GM13977 (cell line): ENCODE measurements at regions not wholly inside any gene's neighbourhood (a gene's known extent, or its start where the extent isn't known, plus 50 kb on each side); places are given as distances from the start of the nearest gene placed in this dataset.
"Not testable (repeated sequence)": the region's sequence is repeated elsewhere in the genome, so short reads cannot be mapped to it uniquely, and the experiment has no call there.

Source experiments
- DNase-seq: peaks from one replicate; pipeline ENCODE4 v3.0.0; 2012; ENCODE audit warnings: low spot score
- in situ Hi-C: fragments of 300-500 bp; cut with MboI; formaldehyde crosslinking; loops from one replicate; pipeline ENCODE4 v1.12.0; 2022; ENCODE audit warnings: low sequenced_read_pairs, low pct_unique_long_range_greater_than_20kb, mixed read lengths, inconsistent platforms; ENCODE audit not compliant: unreplicated experiment
- TF ChIP-seq, protein P1 (sequence below): IDR thresholded peaks from 2 replicates; pipeline ENCODE4 v1.5.1; 2012; ENCODE audit warnings: mild to moderate bottlenecking, control low read depth; ENCODE audit not compliant: insufficient read depth; ENCODE audit errors: extremely low read depth, missing control alignments

DNA sequence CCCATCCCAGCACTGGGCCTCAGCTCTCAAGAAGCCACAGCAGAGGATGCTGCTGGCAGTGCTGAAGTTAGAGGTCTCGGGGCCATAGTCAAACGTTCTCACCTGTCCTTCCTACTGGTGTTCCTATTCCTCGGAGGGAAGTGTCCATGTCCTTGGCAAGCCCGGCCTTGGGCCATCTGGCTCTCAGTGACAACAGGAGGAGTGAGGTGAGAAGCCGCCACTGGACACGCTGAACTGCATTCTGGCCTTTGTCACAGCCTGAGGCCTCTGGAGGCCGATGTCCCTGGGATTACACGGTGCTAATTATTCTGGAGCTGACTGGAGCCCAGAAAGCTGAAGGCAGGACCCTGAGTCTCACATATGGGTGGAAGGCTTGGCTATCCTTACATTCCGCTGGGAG, 92.5 kb downstream of the OLFM1 start:
- in situ Hi-C loops: no loop called here
- no peak for DNase-seq
- TF ChIP-seq, protein P1, sequence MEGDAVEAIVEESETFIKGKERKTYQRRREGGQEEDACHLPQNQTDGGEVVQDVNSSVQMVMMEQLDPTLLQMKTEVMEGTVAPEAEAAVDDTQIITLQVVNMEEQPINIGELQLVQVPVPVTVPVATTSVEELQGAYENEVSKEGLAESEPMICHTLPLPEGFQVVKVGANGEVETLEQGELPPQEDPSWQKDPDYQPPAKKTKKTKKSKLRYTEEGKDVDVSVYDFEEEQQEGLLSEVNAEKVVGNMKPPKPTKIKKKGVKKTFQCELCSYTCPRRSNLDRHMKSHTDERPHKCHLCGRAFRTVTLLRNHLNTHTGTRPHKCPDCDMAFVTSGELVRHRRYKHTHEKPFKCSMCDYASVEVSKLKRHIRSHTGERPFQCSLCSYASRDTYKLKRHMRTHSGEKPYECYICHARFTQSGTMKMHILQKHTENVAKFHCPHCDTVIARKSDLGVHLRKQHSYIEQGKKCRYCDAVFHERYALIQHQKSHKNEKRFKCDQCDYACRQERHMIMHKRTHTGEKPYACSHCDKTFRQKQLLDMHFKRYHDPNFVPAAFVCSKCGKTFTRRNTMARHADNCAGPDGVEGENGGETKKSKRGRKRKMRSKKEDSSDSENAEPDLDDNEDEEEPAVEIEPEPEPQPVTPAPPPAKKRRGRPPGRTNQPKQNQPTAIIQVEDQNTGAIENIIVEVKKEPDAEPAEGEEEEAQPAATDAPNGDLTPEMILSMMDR: no peak

DNA sequence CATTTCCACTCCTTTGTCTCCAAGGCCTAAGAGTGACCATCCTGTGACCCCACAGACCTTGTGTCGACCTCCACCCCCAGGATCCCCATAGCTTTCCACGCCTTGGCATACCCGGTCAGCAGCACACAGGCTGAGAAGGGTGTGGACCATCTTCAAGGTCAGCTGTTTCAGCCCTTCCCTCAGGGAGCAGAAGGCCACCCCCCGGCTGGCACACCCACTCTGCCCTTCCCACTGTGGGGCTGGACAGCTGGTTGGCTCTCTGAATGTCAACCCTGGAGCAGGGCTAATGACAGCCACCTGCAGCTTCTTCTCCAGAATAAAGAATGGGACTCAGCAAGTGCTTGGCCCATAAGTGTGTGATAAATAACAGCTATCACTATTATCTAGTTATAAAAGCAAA, 93.1 kb downstream of the OLFM1 start:
- no peak for DNase-seq
- in situ Hi-C loops: no loop called here
- TF ChIP-seq, protein P1: no peak

DNA sequence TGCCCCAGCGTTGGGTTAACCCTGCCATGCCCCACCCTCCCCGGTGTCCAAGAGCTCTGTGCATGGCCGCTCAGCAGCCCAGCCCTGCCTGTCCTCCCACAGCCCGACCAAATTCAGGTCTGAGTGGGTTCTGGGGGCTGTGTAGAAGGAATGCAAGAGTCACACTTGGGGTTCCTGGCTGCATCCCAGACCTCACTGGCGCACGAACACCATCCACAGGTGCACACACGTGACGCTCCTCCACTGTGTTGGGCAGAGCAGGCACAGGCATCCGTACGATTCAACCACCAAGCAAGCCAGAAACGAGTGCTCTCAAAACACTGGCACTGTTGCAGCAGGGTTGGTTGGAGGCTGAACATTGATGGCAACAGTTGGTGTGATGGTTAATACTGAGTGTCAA, 93.9 kb downstream of the OLFM1 start:
- TF ChIP-seq, protein P1: no peak
- in situ Hi-C loops: no loop called here
- no peak for DNase-seq

DNA sequence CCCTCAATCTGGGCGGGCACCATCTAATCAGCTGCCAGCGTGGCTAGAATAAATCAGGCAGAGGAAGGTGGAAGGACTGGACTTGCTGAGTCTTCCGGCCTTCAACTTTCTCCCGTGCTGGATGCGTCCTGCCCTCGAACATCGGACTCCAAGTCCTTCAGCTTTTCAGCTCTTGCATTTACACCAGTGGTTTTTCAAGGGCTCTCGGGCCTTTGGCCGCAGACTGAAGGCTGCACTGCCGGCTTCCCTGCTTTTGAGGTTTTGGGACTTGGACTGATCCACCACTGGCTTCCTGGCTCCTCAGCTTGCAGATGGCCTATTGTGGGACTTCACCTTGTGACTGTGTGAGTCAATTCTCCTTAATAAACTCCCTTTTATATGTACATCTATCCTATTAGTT, 94.4 kb downstream of the OLFM1 start:
- DNase-seq, in situ Hi-C loops: not testable (repeated sequence)

DNA sequence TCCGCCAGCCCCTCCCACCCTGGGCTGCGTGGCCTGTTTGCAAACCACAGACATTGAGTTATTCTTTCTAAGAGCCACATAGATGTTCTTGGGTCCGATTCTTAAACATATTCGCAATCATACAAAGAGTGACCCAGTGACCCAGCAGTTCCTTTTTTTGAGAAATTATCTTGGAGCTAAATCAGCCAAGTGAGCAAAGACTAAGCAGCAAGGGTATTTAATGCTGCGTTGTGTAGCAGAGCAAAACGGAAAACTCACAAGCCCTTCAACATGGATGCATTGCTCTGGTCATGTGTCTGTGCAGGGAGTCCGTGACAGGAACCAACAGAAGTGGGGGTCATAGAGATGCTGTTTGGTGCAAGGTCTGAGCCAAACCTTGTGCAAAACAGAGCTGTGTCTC, 95.6 kb downstream of the OLFM1 start:
- TF ChIP-seq, protein P1: no peak
- in situ Hi-C loops: no loop called here
- DNase-seq: no peak

DNA sequence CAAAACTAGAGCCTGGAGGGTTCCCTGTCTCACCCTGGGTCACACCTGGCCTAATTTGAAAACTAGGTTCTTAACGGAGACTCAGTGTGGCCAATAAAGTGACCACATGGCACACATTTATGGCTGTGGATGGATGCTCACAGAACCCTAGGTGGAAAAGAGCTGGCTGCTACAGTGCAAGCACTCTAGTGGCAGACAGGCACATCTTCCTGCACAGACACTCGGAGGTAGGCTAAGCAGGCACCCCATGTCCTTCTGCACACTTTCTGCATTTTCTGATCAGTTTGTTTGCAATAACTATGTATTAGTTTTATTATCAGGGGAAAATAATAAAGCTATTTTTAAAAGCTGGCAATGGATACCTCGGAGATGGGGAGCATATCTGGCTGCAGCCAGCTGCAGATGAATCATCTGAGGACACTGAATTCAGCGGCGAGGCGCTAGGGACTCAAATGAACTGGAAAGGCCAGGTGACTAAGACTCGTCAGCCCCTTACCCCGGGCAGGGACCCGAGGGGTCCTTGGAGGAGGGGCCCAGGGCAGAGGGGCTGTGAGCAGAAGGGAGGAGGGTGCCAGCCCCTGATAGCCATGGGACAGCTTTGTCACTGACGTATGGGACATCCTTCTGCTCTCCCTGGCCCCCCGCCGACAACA, 96.2 kb downstream of the OLFM1 start:
- TF ChIP-seq, protein P1: no peak
- in situ Hi-C loops: no loop called here
- DNase-seq: no peak

DNA sequence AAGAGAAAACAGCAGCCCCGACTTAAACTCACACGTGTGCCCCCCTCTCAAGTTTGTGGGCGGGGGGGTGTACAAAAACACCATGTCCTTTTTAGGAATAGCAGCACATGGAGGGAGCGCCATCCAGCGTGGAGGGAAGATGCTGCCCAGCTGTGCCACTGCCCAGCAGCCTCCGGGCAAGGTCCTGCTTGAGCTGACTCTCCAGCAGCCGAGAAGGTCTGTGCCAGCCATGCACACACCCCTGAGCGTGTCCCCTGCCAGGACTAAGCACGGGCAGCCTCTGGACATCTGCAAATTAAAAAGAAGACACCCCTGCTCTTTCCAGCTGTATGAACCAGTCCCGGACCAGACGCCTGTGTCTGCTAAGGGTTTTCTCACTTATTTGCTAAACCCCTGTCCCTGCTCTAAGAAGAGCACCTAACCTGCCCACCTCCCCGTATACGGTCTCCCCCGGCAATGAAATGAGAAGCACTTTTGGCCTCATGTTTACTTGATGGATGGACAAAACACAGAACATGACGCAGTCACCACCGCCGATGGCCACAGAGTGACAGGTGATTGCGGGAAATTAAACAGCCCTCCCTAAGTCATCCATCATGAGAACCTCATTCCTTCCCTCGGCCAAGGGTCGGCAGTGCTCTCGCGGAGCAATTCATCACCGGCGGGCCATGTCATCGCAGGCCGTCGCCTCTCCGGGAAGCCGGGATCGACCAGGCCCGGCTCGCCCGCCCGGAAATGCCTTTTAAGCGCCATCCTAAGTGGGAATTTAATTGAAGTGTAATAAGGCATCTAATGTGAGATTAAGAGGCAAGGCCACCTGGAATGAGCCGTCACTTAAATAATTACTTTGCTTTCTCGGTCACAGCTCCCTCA, 96.9 kb downstream of the OLFM1 start:
- in situ Hi-C loops: no loop called here
- TF ChIP-seq, protein P1: no peak
- no peak for DNase-seq
